Heart right ventricle (tissue), 16 donors: ENCODE measurements at regions not wholly inside any gene's neighbourhood (a gene's known extent, or its start where the extent isn't known, plus 50 kb on each side); places are given as distances from the start of the nearest gene placed in this dataset.
A peak's percentile ranks its signal among the peaks of the same experiment; 100 is the strongest.

ENCODE experiments used
- ATAC-seq, 8 donors: fragments of 200-7000 bp; cut with Tn5 transposase; one replicate each; pipeline ENCODE4 v1.9.1; 2020; ENCODE audit warnings: mild to moderate bottlenecking in 8 of 8, moderate library complexity in 8 of 8, moderate number of reproducible peaks in 1 of 8
- DNase-seq, 2 donors: peaks; one replicate each; pipeline ENCODE4 v3.0.0-alpha.2; 2020
- H3K27ac ChIP-seq, 10 donors: fragments of 200-600 bp; sonication (generic) in 2 of 10; one replicate each; pipeline versions ENCODE4 v1.5.0 to v1.8.0; 2020 to 2022; ENCODE audit warnings: mild to moderate bottlenecking in 3 of 10
- H3K27me3 ChIP-seq, 7 donors: fragments of 200-600 bp; one replicate each; pipeline ENCODE4 v1.8.0; 2021 to 2022; ENCODE audit warnings: mild to moderate bottlenecking in 2 of 7
- H3K36me3 ChIP-seq, 9 donors: fragments of 200-600 bp; sonication (generic) in 1 of 9; one replicate each; pipeline versions ENCODE4 v1.5.0 to v1.8.0; 2020 to 2022; ENCODE audit warnings: mild to moderate bottlenecking in 2 of 9
- H3K4me1 ChIP-seq, 9 donors: fragments of 200-600 bp; sonication (generic) in 1 of 9; one replicate each; pipeline versions ENCODE4 v1.5.0 to v1.8.0; 2020 to 2022; ENCODE audit warnings: mild to moderate bottlenecking in 4 of 9
- H3K4me3 ChIP-seq, 10 donors: fragments of 200-600 bp; sonication (generic) in 2 of 10; one replicate each; pipeline versions ENCODE4 v1.5.0 to v1.8.0; 2020 to 2022; ENCODE audit warnings: mild to moderate bottlenecking in 7 of 10, moderate library complexity in 2 of 10
- H3K9me3 ChIP-seq, 11 donors: fragments of 200-600 bp in 10 of 11; sonication (generic) in 2 of 11; one replicate each; pipeline versions ENCODE4 v1.5.0 to v1.8.0; 2013 to 2022; ENCODE audit warnings: mild to moderate bottlenecking in 2 of 11, control low read depth in 1 of 11, moderate library complexity in 1 of 11
- WGBS, 2 donors: extraction: QIAGEN DNeasy Blood & Tissue Kit; methylation state at CpG; one replicate each; pipeline ENCODE4 v1.1.7; 2013; ENCODE audit warnings: inconsistent platforms in 1 of 2; 5-methylcytosine and 5-hydroxymethylcytosine counted together
- intact Hi-C, 10 donors: fragments of 100-400 bp; cut with DNase I; formaldehyde crosslinking; loops; one replicate each; pipeline versions ENCODE4 v1.11.1 to v1.14.2; 2022
- TF ChIP-seq, protein P1 (sequence below), 9 donors: fragments of 200-600 bp; sonication (generic) in 2 of 9; IDR thresholded peaks; one replicate each; pipeline versions ENCODE4 v1.5.0 to v1.8.0; 2021 to 2022; ENCODE audit warnings: antibody characterized with exemption in 9 of 9, mild to moderate bottlenecking in 5 of 9, moderate library complexity in 1 of 9
- donor health status: Arrhythmogenic right ventricular cardiomyopathy.
- donor health status: ischemic (EF 13 %, LVEDD 7.1; RV severe dilation, severe dysfunction).
- donor health status: healthy with polysubstance abuse.
- donor health status: DM: no; HTN: yes; CAD: no.
- donor health status: DM: no; HTN: no; CAD: no.
- donor health status: ischemic (EF 25% LVEDD 6.9; RV normal size, moderate dysfunction).
- donor health status: ischemic (EF 25% LVEDD 5.7; RV mildly dilated, moderate dysfunction).
- donor health status: healthy.
- donor health status: DM: yes; HTN: yes; CAD: no.
- donor health status: Ischemic cardiomyopathy.
- donor health status: ischemic (EF 35%, LVEDD 5.7; RV mildly dilated, moderate dysfunction).
- donor health status: nonischemic (EF 11% LVEDD 7.7; RV severe dilation, severe dysfunction).
- donor health status: DM: yes; HTN: yes; CAD: no.
- donor health status: PGD.
- donor health status: ischemic (EF 29% LVEDD 5.4; RV normal size, mild dysfunction).
- donor health status: nonischemic (EF 23%, LVEDD 6.1; RV moderate dilation, normal function).

- WGBS, 2 donors, result 72 to 87% methylated on average over 11 of the region's 11 CpGs
These were observed 169.2 kb upstream of the MAP1B start for GRCh38 chr5:71937921-71938698.

GRCh38 chr5:71938895-71939294 is 168.4 kb upstream of the MAP1B start:
- no peak overlapping the region for H3K4me3 ChIP-seq
- H3K4me1 ChIP-seq, result peaks cover 0 to 13% (median 3%) of the 10 kb centered on the region in 9 donors
- H3K9me3 ChIP-seq, result peaks cover 0 to 11% (median 0%) of the 10 kb centered on the region in 11 donors
- DNase-seq (no peak), ATAC-seq (peak in 3 of 8 donors; percentile 42 to 67 (median 42))
- no peak overlapping the region for H3K27ac ChIP-seq
- H3K27me3 ChIP-seq, result no peaks in the 10 kb centered on the region
- TF ChIP-seq, protein P1, sequence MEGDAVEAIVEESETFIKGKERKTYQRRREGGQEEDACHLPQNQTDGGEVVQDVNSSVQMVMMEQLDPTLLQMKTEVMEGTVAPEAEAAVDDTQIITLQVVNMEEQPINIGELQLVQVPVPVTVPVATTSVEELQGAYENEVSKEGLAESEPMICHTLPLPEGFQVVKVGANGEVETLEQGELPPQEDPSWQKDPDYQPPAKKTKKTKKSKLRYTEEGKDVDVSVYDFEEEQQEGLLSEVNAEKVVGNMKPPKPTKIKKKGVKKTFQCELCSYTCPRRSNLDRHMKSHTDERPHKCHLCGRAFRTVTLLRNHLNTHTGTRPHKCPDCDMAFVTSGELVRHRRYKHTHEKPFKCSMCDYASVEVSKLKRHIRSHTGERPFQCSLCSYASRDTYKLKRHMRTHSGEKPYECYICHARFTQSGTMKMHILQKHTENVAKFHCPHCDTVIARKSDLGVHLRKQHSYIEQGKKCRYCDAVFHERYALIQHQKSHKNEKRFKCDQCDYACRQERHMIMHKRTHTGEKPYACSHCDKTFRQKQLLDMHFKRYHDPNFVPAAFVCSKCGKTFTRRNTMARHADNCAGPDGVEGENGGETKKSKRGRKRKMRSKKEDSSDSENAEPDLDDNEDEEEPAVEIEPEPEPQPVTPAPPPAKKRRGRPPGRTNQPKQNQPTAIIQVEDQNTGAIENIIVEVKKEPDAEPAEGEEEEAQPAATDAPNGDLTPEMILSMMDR (IDR thresholded peaks at IDR 0.05), result no peak
- intact Hi-C loops, result no loop called here
- WGBS, 2 donors, result 61 to 72% methylated on average over 7 of the region's 7 CpGs
- no peaks in the 10 kb centered on the region for H3K36me3 ChIP-seq

More at GRCh38 chr5:71937921-71938698, 169.2 kb upstream of the MAP1B start:
- Histone ChIP-seq H3K27me3 (no peaks in the 10 kb centered on the region), H3K4me3 (no peak overlapping the region), H3K4me1 (peaks cover 0 to 20% (median 7%) of the 10 kb centered on the region in 9 donors), H3K9me3 (peaks cover 0 to 11% (median 0%) of the 10 kb centered on the region in 11 donors), H3K36me3 (no peaks in the 10 kb centered on the region), H3K27ac (no peak overlapping the region)
- intact Hi-C loops, result no loop called here
- TF ChIP-seq, protein P1 (IDR thresholded peaks at IDR 0.05), result no peak
- DNase-seq, result no peak
- ATAC-seq, result peak in 5 of 8 donors; percentile 58 to 95 (median 67)

DNA sequence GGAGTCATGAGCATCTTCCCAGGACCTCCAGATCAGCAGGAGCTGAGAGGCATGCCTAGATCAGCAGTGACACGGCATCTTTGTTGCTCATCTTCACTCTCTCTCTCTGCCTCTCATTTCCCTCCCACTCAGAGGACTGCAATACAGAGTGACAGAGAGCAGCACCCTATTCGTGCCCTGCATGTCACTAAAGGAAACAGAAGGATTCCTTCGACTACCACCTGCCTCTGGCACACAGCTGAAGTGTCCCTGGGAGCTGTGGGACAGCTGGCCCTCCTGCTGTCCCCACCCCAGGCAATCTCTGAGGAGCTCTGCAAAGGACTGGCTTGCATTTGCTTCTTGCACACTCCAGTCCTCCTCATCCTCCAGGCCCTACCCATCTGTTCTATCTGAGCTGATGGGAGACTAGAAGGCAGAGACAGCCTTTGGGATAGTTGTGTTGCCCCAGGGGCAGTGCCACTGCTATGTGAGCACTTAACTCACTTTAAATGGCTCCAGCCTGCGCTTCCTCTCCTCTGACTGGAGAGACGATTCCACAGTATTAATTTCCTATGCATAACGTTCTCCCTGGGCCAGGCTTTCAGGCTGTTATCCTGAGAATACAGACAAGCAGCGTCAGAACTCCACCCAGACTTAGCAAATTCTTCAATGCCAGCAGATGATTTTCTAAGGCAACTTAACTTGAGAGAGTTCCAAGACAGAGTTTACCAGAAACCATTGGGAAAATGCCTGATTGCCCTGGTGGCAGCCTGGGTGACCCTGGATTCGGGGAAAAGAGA is 167.6 kb upstream of the MAP1B start:
- ATAC-seq, result peak in 2 of 8 donors; percentile 41
- 49 to 60% methylated on average over 8 of the region's 8 CpGs for WGBS, 2 donors
- TF ChIP-seq, protein P1 (IDR thresholded peaks at IDR 0.05), result no peak
- H3K27me3 ChIP-seq, result no peaks in the 10 kb centered on the region
- no peak overlapping the region for H3K4me3 ChIP-seq
- peaks cover 0 to 13% (median 3%) of the 10 kb centered on the region in 9 donors for H3K4me1 ChIP-seq
- H3K9me3 ChIP-seq, result peaks cover 0 to 11% (median 0%) of the 10 kb centered on the region in 11 donors
- no peak overlapping the region for H3K27ac ChIP-seq
- H3K36me3 ChIP-seq, result no peaks in the 10 kb centered on the region
- no peak for DNase-seq
- intact Hi-C loops, result no loop called here

GRCh38 chr5:71943874-71944273 is 163.4 kb upstream of the MAP1B start:
- Histone ChIP-seq H3K36me3 (no peaks in the 10 kb centered on the region), H3K27ac (no peak overlapping the region), H3K4me3 (no peak overlapping the region), H3K4me1 (peaks cover 0 to 8% (median 3%) of the 10 kb centered on the region in 9 donors), H3K27me3 (no peaks in the 10 kb centered on the region), H3K9me3 (peaks cover 0 to 25% (median 0%) of the 10 kb centered on the region in 11 donors)
- 57 to 68% methylated on average over 8 of the region's 8 CpGs for WGBS, 2 donors
- TF ChIP-seq, protein P1 (IDR thresholded peaks at IDR 0.05), result no peak
- DNase-seq (no peak), ATAC-seq (no peak)
- intact Hi-C loops, result no loop called here
